ENCODE measurements at regions not wholly inside any gene's neighbourhood (a gene's known extent, or its start where the extent isn't known, plus 50 kb on each side); places are given as distances from the start of the nearest gene placed in this dataset.

- H3K27me3 Mint-ChIP-seq (ENCODE audit: insufficient read depth): peaks cover 15% of the 10 kb centered on the region
- no peaks in the 10 kb centered on the region for H3K36me3 Mint-ChIP-seq (ENCODE audit: low read depth)
- Histone ChIP-seq H3K9me3 (ENCODE audit: control insufficient read depth, low read length) (peaks cover 13% of the 10 kb centered on the region), H3K36me3 (ENCODE audit: control insufficient read depth, insufficient read depth, low read length) (no peaks in the 10 kb centered on the region), H3K27ac (ENCODE audit: low read depth, low read length) (no peak overlapping the region), H3K27me3 (ENCODE audit: control insufficient read depth, insufficient read depth, low read length, poor library complexity, severe bottlenecking) (no peaks in the 10 kb centered on the region), H3K4me3 (ENCODE audit: low read length) (no peak overlapping the region), H3K4me1 (ENCODE audit: control insufficient read depth, insufficient read depth, low read length) (peaks cover 10% of the 10 kb centered on the region), H3K9ac (ENCODE audit: extremely low read depth, low read length, poor library complexity, severe bottlenecking) (no peak overlapping the region)
- no peak for DNase-seq
- H3K27ac Mint-ChIP-seq: no peak overlapping the region
- TF ChIP-seq CTCF (conservative IDR thresholded peaks at IDR 0.05): no peak
- H3K4me3 Mint-ChIP-seq: no peak overlapping the region
- H3K9me3 Mint-ChIP-seq: peaks cover 11% of the 10 kb centered on the region
- WGBS, 2 experiments (ENCODE audit: insufficient coverage in 1 of 2, insufficient read length in 1 of 2): 97% methylated on average over 3 of the region's 3 CpGs; no CpG with 5 or more reads in 1 of the 2 experiments
- peaks cover 39% of the 10 kb centered on the region for H3K4me1 Mint-ChIP-seq
Observed at GRCh38 chr15:93202405-93202804, 113.4 kb upstream of the RGMA start.

- H3K4me1 Mint-ChIP-seq: peaks cover 39% of the 10 kb centered on the region
- H3K27me3 ChIP-seq (ENCODE audit: control insufficient read depth, insufficient read depth, low read length, poor library complexity, severe bottlenecking): no peaks in the 10 kb centered on the region
- no peak overlapping the region for H3K4me3 Mint-ChIP-seq
- peaks cover 10% of the 10 kb centered on the region for H3K4me1 ChIP-seq (ENCODE audit: control insufficient read depth, insufficient read depth, low read length)
- H3K9ac ChIP-seq (ENCODE audit: extremely low read depth, low read length, poor library complexity, severe bottlenecking): no peak overlapping the region
- H3K27ac Mint-ChIP-seq: no peak overlapping the region
- H3K36me3 ChIP-seq (ENCODE audit: control insufficient read depth, insufficient read depth, low read length): no peaks in the 10 kb centered on the region
- peaks cover 14% of the 10 kb centered on the region for H3K27me3 Mint-ChIP-seq (ENCODE audit: insufficient read depth)
- H3K9me3 ChIP-seq (ENCODE audit: control insufficient read depth, low read length): peaks cover 16% of the 10 kb centered on the region
- DNase-seq: no peak
- H3K4me3 ChIP-seq (ENCODE audit: low read length): no peak overlapping the region
- TF ChIP-seq CTCF (conservative IDR thresholded peaks at IDR 0.05): no peak
- H3K36me3 Mint-ChIP-seq (ENCODE audit: low read depth): no peaks in the 10 kb centered on the region
- 82% methylated on average over 4 of the region's 4 CpGs; no CpG with 5 or more reads in 1 of the 2 experiments for WGBS, 2 experiments (ENCODE audit: insufficient coverage in 1 of 2, insufficient read length in 1 of 2)
- H3K9me3 Mint-ChIP-seq: peaks cover 12% of the 10 kb centered on the region
- H3K27ac ChIP-seq (ENCODE audit: low read depth, low read length): no peak overlapping the region
Observed at GRCh38 chr15:93201940-93202339, 112.9 kb upstream of the RGMA start.

GRCh38 chr15:93200837-93201226, 111.8 kb upstream of the RGMA start:
- H3K27me3 Mint-ChIP-seq (ENCODE audit: insufficient read depth): peaks cover 13% of the 10 kb centered on the region
- H3K36me3 ChIP-seq (ENCODE audit: control insufficient read depth, insufficient read depth, low read length): no peaks in the 10 kb centered on the region
- peaks cover 25% of the 10 kb centered on the region for H3K9me3 ChIP-seq (ENCODE audit: control insufficient read depth, low read length)
- no peak for TF ChIP-seq CTCF (conservative IDR thresholded peaks at IDR 0.05)
- no peaks in the 10 kb centered on the region for H3K27me3 ChIP-seq (ENCODE audit: control insufficient read depth, insufficient read depth, low read length, poor library complexity, severe bottlenecking)
- 95 to 96% methylated on average over 4 of the region's 4 CpGs for WGBS, 2 experiments (ENCODE audit: insufficient coverage in 1 of 2, insufficient read length in 1 of 2)
- H3K27ac ChIP-seq (ENCODE audit: low read depth, low read length): no peak overlapping the region
- H3K36me3 Mint-ChIP-seq (ENCODE audit: low read depth): peaks cover 7% of the 10 kb centered on the region
- peaks cover 35% of the 10 kb centered on the region for H3K4me1 Mint-ChIP-seq
- H3K4me3 ChIP-seq (ENCODE audit: low read length): no peak overlapping the region
- no peak overlapping the region for H3K4me3 Mint-ChIP-seq
- H3K27ac Mint-ChIP-seq: no peak overlapping the region
- no peak for DNase-seq
- no peak overlapping the region for H3K9ac ChIP-seq (ENCODE audit: extremely low read depth, low read length, poor library complexity, severe bottlenecking)
- H3K4me1 ChIP-seq (ENCODE audit: control insufficient read depth, insufficient read depth, low read length): peaks cover 10% of the 10 kb centered on the region
- H3K9me3 Mint-ChIP-seq: peaks cover 22% of the 10 kb centered on the region

All from endodermal cell (in vitro differentiated cells).